ENCODE measurements at regions not wholly inside any gene's neighbourhood (a gene's known extent, or its start where the extent isn't known, plus 50 kb on each side); places are given as distances from the start of the nearest gene placed in this dataset.
"Not testable (repeated sequence)": the region's sequence is repeated elsewhere in the genome, so short reads cannot be mapped to it uniquely, and the experiment has no call there.

DNA sequence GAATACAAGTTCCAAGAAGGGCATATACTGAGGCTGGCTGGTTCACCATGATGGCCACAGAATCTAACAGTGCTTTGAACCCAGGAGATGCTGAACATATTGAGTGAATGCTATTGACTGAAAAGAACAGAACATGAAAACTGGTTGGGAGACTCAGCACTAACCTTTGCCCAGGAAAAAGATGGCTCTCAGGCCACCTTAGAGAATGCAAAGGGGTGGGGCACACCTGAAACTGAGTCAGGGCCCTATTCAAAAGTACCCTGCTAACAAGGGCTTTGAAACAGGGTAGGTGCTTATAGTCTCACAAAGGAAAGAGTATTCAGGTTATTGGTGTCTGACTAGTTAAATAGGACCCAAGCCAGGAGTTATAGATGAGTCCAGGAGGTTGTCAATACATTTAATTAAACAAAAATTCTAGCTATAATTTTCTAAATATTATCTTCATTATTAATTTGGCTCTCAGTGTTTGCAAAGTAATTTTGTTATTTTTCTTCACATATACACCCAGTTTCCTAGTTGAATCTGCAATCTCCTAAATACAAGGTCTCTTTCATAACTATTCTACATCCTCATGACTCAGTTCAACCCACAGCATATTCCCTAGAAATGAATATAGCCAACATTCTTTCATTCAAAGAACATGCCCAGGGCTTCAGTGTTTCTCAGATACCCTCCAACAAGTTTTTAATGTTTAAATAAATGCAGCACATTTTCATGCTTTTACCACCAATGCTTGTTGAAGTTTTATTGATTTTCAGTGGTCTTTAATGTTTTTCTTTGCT, 144.2 kb upstream of the RAPGEF2 start:
- Mint-ChIP-seq H3K36me3 (no peaks in the 10 kb centered on the region), H3K4me3 (no peak overlapping the region), H3K27me3 (no peaks in the 10 kb centered on the region), H3K27ac (no peak overlapping the region), H3K4me1 (ENCODE audit: unreplicated experiment) (no peaks in the 10 kb centered on the region), H3K9me3 (no peaks in the 10 kb centered on the region)
- TF ChIP-seq CTCF (conservative IDR thresholded peaks at IDR 0.05) = no peak
- DNase-seq (ENCODE audit: extremely low spot score, unreplicated experiment) = no peak

- H3K4me1 Mint-ChIP-seq (ENCODE audit: unreplicated experiment) = peaks cover 8% of the 10 kb centered on the region
- no peaks in the 10 kb centered on the region for H3K27me3 Mint-ChIP-seq
- no peak overlapping the region for H3K27ac Mint-ChIP-seq
- TF ChIP-seq CTCF (conservative IDR thresholded peaks at IDR 0.05) = no peak
- no peak for DNase-seq (ENCODE audit: extremely low spot score, unreplicated experiment)
- H3K4me3 Mint-ChIP-seq = no peak overlapping the region
- no peaks in the 10 kb centered on the region for H3K9me3 Mint-ChIP-seq
- no peaks in the 10 kb centered on the region for H3K36me3 Mint-ChIP-seq
Measured at GRCh38 chr4:158962393-158962792, 140.5 kb upstream of the RAPGEF2 start.

DNA sequence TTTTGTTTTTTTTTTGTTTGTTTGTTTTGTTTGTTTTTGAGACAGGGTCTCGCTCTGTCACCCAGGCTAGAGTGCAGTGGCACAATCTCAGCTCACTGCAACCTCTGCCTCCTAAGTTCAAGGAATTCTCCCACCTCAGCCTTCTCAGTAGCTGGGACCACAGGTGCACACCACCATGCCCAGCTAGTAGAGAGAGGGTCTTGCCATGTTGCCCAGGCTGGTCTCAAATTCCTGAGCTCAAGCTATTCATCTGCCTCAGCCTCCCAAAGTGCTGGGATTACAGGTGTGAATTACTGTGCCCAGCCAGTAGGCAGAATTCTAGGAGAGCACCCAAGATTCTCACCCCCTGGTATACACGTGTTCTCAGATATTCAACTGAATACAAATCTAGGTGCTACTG, 139.6 kb upstream of the RAPGEF2 start:
- H3K27me3 Mint-ChIP-seq; H3K27ac Mint-ChIP-seq; H3K9me3 Mint-ChIP-seq; H3K4me3 Mint-ChIP-seq; H3K36me3 Mint-ChIP-seq; DNase-seq (ENCODE audit: extremely low spot score, unreplicated experiment); H3K4me1 Mint-ChIP-seq (ENCODE audit: unreplicated experiment): not testable (repeated sequence)

DNA sequence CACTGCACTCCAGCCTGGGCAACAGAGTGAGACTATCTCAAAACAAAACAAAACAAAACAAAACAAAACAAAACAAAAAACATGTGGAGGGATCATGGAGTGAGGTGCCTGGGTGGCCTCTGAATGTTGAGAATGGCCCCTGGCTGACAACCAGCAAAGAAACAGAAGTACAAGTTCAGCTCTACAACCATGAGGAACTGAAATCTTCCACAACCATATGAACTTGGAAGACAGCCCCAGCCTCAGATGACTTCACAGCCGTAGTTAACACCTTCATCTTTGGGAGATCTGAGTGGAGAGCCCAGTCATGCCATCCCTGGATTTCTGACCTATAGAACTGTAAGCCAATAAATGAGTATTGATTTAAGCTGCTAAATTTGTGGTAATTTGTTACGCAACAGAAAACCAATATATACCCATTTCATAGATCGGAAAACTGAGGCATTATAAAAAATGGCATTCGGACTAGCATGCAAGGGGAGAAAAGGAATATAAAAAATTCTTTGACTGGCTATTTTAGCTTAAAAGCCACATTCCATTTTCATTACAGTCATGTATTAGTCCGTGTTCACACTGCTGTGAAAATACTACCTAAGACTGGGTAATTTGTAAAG, 138.7 kb upstream of the RAPGEF2 start:
- peaks cover 9% of the 10 kb centered on the region for H3K4me1 Mint-ChIP-seq (ENCODE audit: unreplicated experiment)
- DNase-seq (ENCODE audit: extremely low spot score, unreplicated experiment) = no peak
- no peak overlapping the region for H3K4me3 Mint-ChIP-seq
- no peaks in the 10 kb centered on the region for H3K27me3 Mint-ChIP-seq
- no peak for TF ChIP-seq CTCF (conservative IDR thresholded peaks at IDR 0.05)
- H3K9me3 Mint-ChIP-seq = no peaks in the 10 kb centered on the region
- no peak overlapping the region for H3K27ac Mint-ChIP-seq
- no peaks in the 10 kb centered on the region for H3K36me3 Mint-ChIP-seq

DNA sequence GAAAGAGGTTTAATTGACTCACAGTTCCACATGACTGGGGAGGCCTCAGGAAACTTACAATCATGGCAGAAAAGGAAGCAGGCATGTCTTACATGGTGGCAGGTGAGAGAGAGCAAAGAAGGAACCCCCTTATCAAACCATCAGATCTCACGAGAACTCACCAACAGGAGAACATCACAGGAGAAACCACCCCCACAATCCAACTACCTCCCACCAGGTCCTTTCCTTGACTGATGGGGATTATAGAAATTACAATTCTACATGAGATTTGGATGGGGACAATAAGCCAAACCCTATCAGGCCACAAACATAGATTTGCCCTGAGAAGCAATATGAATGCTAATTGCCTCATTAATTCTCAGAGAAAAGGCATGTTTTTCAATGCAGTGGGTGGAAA, 138.2 kb upstream of the RAPGEF2 start:
- Mint-ChIP-seq H3K36me3 (no peaks in the 10 kb centered on the region), H3K4me3 (no peak overlapping the region), H3K9me3 (no peaks in the 10 kb centered on the region), H3K27ac (no peak overlapping the region), H3K4me1 (ENCODE audit: unreplicated experiment) (peaks cover 14% of the 10 kb centered on the region), H3K27me3 (no peaks in the 10 kb centered on the region)
- no peak for DNase-seq (ENCODE audit: extremely low spot score, unreplicated experiment)
- no peak for TF ChIP-seq CTCF (conservative IDR thresholded peaks at IDR 0.05)

GRCh38 chr4:158965226-158965625, 137.7 kb upstream of the RAPGEF2 start:
- H3K4me1 Mint-ChIP-seq (ENCODE audit: unreplicated experiment) = peaks cover 16% of the 10 kb centered on the region
- no peak for DNase-seq (ENCODE audit: extremely low spot score, unreplicated experiment)
- no peak overlapping the region for H3K27ac Mint-ChIP-seq
- H3K9me3 Mint-ChIP-seq = no peaks in the 10 kb centered on the region
- H3K4me3 Mint-ChIP-seq = no peak overlapping the region
- no peaks in the 10 kb centered on the region for H3K27me3 Mint-ChIP-seq
- H3K36me3 Mint-ChIP-seq = no peaks in the 10 kb centered on the region
- no peak for TF ChIP-seq CTCF (conservative IDR thresholded peaks at IDR 0.05)

Data from type B pancreatic cell (in vitro differentiated cells).